Esophagus muscularis mucosa (tissue), 3 donors: ENCODE measurements at regions not wholly inside any gene's neighbourhood (a gene's known extent, or its start where the extent isn't known, plus 50 kb on each side); places are given as distances from the start of the nearest gene placed in this dataset.

Source experiments
- CTCF ChIP-seq, 3 experiments: fragments of 200-600 bp in 2 of 3; fragments of 450-650 bp in 1 of 3; sonication (generic) in 2 of 3; IDR thresholded peaks; one replicate each; pipeline ENCODE4 v1.5.1; 2017 to 2019; ENCODE audit warnings: antibody characterized with exemption in 3 of 3, mild to moderate bottlenecking in 2 of 3, moderate library complexity in 1 of 3
- POLR2A ChIP-seq: fragments of 450-650 bp; IDR thresholded peaks from one replicate; pipeline ENCODE4 v1.6.1; 2017; ENCODE audit warnings: antibody characterized with exemption, moderate library complexity, mild to moderate bottlenecking, low read depth

- TF ChIP-seq CTCF (IDR thresholded peaks at IDR 0.05) (no peak), POLR2A (no peak)
These were observed 146.5 kb upstream of the MME start for GRCh38 chr3:154933581-154933980.
